PC-3 (cell line): ENCODE measurements at regions not wholly inside any gene's neighbourhood (a gene's known extent, or its start where the extent isn't known, plus 50 kb on each side); places are given as distances from the start of the nearest gene placed in this dataset.

Experiments used
- ATAC-seq: fragments of 200-7000 bp; cut with Tn5 transposase; 2 replicates; pipeline ENCODE4 v1.9.1; 2020; ENCODE audit warnings: mild to moderate bottlenecking, moderate library complexity
- BruUV-seq: library from RNA; stranded (reverse); fragments of 400-500 nt; replicated peaks from 2 replicates; lab custom pipeline; 2021; lab: Mats Ljungman, UMichigan
- CTCF ChIA-PET: fragments of 300-600 bp; sonication (Branson Sonifier 250); formaldehyde crosslinking; loops from one replicate; lab custom pipeline; 2022; ENCODE audit warnings: antibody characterized with exemption; lab: Charles Lee
- POLR2A ChIA-PET: fragments of 300-600 bp; sonication (Branson Sonifier 250); formaldehyde crosslinking; loops from one replicate; lab custom pipeline; 2022; ENCODE audit warnings: antibody characterized with exemption; ENCODE audit not compliant: unreplicated experiment; lab: Charles Lee
- DNase-seq: peaks from one replicate; pipeline ENCODE4 v3.0.0-alpha.2; 2015
- H2AFZ ChIP-seq: fragments of 300-600 bp; sonication (generic); 2 replicates; pipeline ENCODE4 v1.6.0; 2016; ENCODE audit warnings: antibody characterized with exemption, low read length
- H3F3A ChIP-seq: fragments of 300-600 bp; sonication (generic); one replicate; pipeline ENCODE4 v1.6.0; 2017; ENCODE audit warnings: antibody characterized with exemption, low read length, control low read depth, mild to moderate bottlenecking; ENCODE audit not compliant: unreplicated experiment
- H3K27ac ChIP-seq: fragments of 300-600 bp; sonication (generic); 2 replicates; pipeline ENCODE4 v1.5.1; 2016; ENCODE audit warnings: mild to moderate bottlenecking, low read length
- H3K27me3 ChIP-seq: fragments of 300-600 bp; sonication (generic); 2 replicates; pipeline ENCODE4 v1.6.1; 2016; ENCODE audit warnings: low read length, mixed read lengths
- H3K36me3 ChIP-seq: fragments of 300-600 bp; sonication (generic); 2 replicates; pipeline ENCODE4 v1.6.1; 2016; ENCODE audit warnings: low read depth, mixed run types, low read length, mixed read lengths
- H3K4me1 ChIP-seq: fragments of 300-600 bp; sonication (generic); 2 replicates; pipeline ENCODE4 v1.5.1; 2016; ENCODE audit warnings: low read length; ENCODE audit not compliant: insufficient read depth
- H3K4me2 ChIP-seq: fragments of 300-600 bp; sonication (generic); 2 replicates; pipeline ENCODE4 v1.6.0; 2016; ENCODE audit warnings: low read length
- H3K4me3 ChIP-seq: fragments of 300-600 bp; sonication (generic); 2 replicates; pipeline ENCODE4 v1.5.1; 2016; ENCODE audit warnings: mild to moderate bottlenecking, low read length, mixed read lengths
- H3K79me2 ChIP-seq: fragments of 300-600 bp; sonication (generic); 2 replicates; pipeline ENCODE4 v1.6.1; 2017; ENCODE audit warnings: low read length, mixed read lengths
- H3K9ac ChIP-seq: fragments of 300-600 bp; sonication (generic); 2 replicates; pipeline ENCODE4 v1.6.0; 2016; ENCODE audit warnings: mild to moderate bottlenecking, low read length
- H3K9me2 ChIP-seq: fragments of 300-600 bp; sonication (generic); replicated peaks from 2 replicates; pipeline ENCODE4 v1.6.1; 2016; ENCODE audit warnings: mixed run types, low read length, mixed read lengths
- H3K9me3 ChIP-seq: fragments of 300-600 bp; sonication (generic); 2 replicates; pipeline ENCODE4 v1.6.1; 2016; ENCODE audit warnings: low read length, mixed read lengths
- H4K20me1 ChIP-seq: fragments of 300-600 bp; sonication (generic); 2 replicates; pipeline ENCODE4 v1.6.1; 2016; ENCODE audit warnings: low read length, mixed read lengths
- EZH2 ChIP-seq: fragments of 300-600 bp; sonication (generic); IDR thresholded peaks from one replicate; pipeline ENCODE4 v1.6.1; 2017; ENCODE audit warnings: antibody characterized with exemption, mild to moderate bottlenecking, low read length; ENCODE audit not compliant: unreplicated experiment
- EZH2phosphoT487 ChIP-seq: fragments of 300-600 bp; sonication (generic); IDR thresholded peaks from 2 replicates; pipeline ENCODE4 v1.6.1; 2018; ENCODE audit warnings: mild to moderate bottlenecking, antibody characterized with exemption, low read length, borderline replicate concordance
- intact Hi-C: fragments of 100-400 bp; cut with micrococcal nuclease; formaldehyde crosslinking; loops from 2 replicates; pipeline ENCODE4 v1.9.0; 2023
- TF ChIP-seq, protein P1 (sequence below): fragments of 300-600 bp; sonication (generic); conservative IDR thresholded peaks from 2 replicates; pipeline ENCODE4 v1.5.1; 2017; ENCODE audit warnings: antibody characterized with exemption, low read depth, mild to moderate bottlenecking, low read length

DNA sequence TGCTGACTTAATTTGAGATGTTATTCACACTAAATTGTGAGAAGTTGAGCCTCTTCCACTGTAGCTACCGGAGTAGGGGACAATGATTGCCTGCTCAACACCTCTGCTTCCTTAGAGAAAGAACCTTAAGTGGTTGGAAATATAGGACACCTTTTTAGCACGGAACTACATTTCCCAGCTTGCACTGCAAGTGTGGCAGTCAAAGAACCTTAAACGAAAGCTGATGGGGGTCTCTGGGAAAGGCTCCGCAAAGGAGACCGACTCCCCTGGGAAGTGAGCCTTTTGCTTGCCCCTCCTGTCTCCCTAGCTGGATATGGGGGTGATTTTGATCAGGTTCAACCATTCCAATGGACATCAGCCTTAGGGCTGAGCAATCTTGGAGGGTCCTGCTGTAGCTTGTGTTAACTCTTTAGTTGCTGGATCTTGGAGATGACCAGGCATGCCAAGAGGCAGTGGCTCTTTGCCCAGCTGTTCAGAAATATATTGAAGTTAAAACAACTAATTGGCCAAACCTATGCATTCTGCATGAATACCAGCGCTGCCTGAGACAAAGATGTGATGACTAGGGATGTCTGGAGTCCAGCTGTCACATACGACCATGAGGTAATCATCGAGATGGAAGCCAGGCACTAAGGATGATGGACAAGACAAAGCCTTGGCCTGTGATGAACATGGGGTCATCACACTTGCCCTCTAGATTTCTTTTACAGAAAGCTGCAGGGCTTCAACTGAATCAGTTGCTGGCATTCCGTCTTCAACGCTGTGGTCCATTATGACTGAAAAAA lies 286.5 kb downstream of the FOXO1 start:
- no peak for DNase-seq
- H3K9me3 ChIP-seq: no peaks in the 10 kb centered on the region
- H3K27me3 ChIP-seq: no peaks in the 10 kb centered on the region
- no peaks in the 10 kb centered on the region for H3K4me1 ChIP-seq
- H3K9me2 ChIP-seq: no peaks in the 10 kb centered on the region
- no TSS peak for BruUV-seq
- H3K9ac ChIP-seq: no peak overlapping the region
- no peak for TF ChIP-seq EZH2
- TF ChIP-seq, protein P1, sequence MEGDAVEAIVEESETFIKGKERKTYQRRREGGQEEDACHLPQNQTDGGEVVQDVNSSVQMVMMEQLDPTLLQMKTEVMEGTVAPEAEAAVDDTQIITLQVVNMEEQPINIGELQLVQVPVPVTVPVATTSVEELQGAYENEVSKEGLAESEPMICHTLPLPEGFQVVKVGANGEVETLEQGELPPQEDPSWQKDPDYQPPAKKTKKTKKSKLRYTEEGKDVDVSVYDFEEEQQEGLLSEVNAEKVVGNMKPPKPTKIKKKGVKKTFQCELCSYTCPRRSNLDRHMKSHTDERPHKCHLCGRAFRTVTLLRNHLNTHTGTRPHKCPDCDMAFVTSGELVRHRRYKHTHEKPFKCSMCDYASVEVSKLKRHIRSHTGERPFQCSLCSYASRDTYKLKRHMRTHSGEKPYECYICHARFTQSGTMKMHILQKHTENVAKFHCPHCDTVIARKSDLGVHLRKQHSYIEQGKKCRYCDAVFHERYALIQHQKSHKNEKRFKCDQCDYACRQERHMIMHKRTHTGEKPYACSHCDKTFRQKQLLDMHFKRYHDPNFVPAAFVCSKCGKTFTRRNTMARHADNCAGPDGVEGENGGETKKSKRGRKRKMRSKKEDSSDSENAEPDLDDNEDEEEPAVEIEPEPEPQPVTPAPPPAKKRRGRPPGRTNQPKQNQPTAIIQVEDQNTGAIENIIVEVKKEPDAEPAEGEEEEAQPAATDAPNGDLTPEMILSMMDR: no peak
- no peak for TF ChIP-seq EZH2phosphoT487
- H2AFZ ChIP-seq: no peak overlapping the region
- H3K4me2 ChIP-seq: no peak overlapping the region
- no peak overlapping the region for H3K4me3 ChIP-seq
- POLR2A ChIA-PET: no interaction called here
- H4K20me1 ChIP-seq: no peaks in the 10 kb centered on the region
- H3K79me2 ChIP-seq: no peaks in the 10 kb centered on the region
- CTCF ChIA-PET: no interaction called here
- intact Hi-C loops: no loop called here
- H3K27ac ChIP-seq: no peak overlapping the region
- H3K36me3 ChIP-seq: no peaks in the 10 kb centered on the region
- H3F3A ChIP-seq: no peaks in the 10 kb centered on the region
- no peak for ATAC-seq

DNA sequence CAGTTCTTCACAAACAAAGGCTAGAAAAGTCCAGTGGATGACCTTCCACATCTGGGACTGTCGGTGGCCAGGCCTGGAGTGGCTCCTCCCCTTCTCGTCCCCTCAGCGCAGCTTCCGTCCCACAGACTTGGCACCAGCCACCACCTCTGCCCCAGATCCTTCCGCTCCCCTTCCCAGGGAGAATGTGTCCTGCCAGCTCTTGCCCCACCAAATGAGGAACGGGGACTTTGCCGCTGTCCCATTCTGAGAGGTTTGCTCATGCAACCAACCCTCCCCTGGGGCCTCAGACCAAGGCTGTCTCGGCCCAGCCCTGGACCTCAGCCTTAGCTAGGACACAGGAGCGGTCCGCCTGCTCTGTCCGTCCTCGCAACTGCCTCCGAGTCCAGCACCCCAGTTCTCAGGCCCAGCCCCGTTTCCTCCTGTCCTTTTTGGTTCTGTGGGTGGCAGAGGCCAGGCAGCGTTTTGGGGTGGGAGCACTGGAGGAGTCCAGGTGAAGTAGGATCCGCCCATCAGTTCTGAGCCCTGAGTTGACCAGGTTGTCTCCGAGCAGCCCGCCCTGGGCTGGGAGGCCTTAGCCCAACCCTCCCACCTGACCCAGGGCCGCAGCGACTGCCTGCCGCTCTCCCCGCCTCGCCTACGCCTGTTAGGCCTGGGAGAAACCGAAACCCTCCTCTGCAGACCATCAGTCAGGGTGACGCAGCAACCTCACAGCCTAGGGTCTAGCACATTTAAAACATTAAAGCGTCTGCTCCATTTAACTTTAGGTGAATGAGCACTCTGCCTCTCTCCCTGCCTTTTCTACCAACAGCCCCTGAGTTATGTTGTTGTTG lies 284.3 kb downstream of the FOXO1 start:
- H4K20me1 ChIP-seq: no peaks in the 10 kb centered on the region
- DNase-seq (no peak), ATAC-seq (no peak)
- no peak overlapping the region for H3K9ac ChIP-seq
- H2AFZ ChIP-seq: no peak overlapping the region
- ChIA-PET CTCF (no interaction called here), POLR2A (no interaction called here)
- no peaks in the 10 kb centered on the region for H3K9me2 ChIP-seq
- no peaks in the 10 kb centered on the region for H3K79me2 ChIP-seq
- intact Hi-C loops: no loop called here
- H3K36me3 ChIP-seq: no peaks in the 10 kb centered on the region
- H3K4me1 ChIP-seq: no peaks in the 10 kb centered on the region
- no peak overlapping the region for H3K4me2 ChIP-seq
- H3K27ac ChIP-seq: no peak overlapping the region
- H3K4me3 ChIP-seq: no peak overlapping the region
- H3K27me3 ChIP-seq: no peaks in the 10 kb centered on the region
- BruUV-seq: no TSS peak
- no peaks in the 10 kb centered on the region for H3F3A ChIP-seq
- H3K9me3 ChIP-seq: no peaks in the 10 kb centered on the region
- TF ChIP-seq, protein P1: no peak
- TF ChIP-seq EZH2phosphoT487 (no peak), EZH2 (no peak)
